K562 (cell line): ENCODE measurements at regions not wholly inside any gene's neighbourhood (a gene's known extent, or its start where the extent isn't known, plus 50 kb on each side); places are given as distances from the start of the nearest gene placed in this dataset.

ENCODE experiments used
- ATAC-seq: fragments of 200-7000 bp; cut with Tn5 transposase; 3 replicates; pipeline ENCODE4 v1.9.1; 2020; ENCODE audit warnings: moderate library complexity
- BruUV-seq: library from RNA; stranded (reverse); fragments of 400-500 nt; replicated peaks from 2 replicates; lab custom pipeline; 2021; lab: Mats Ljungman, UMichigan
- CTCF ChIA-PET: fragments of 300-600 bp; formaldehyde crosslinking; extraction: SDS; loops from one replicate; lab custom pipeline; 2021; ENCODE audit warnings: low intra/inter-chr PET ratio; lab: Yijun Ruan, JAX
- POLR2A ChIA-PET: fragments of 300-600, 350-650 bp; sonication (Branson Sonifier 250); formaldehyde crosslinking; extraction: SDS; loops from one replicate; lab custom pipeline; 2021; ENCODE audit warnings: antibody characterized with exemption, inconsistent platforms; lab: Yijun Ruan, JAX
- DNase-seq, 4 experiments: peaks; one replicate each; pipeline versions ENCODE4 v3.0.0 to v3.0.0-alpha.2; 2011 to 2018; ENCODE audit warnings: low spot score in 3 of 4, mixed read lengths in 3 of 4; ENCODE audit errors: extremely low read depth in 1 of 4
- FAIRE-seq: peaks from 2 replicates; lab custom pipeline; 2011; peaks lifted over from hg19 to GRCh38; lab: Jason Lieb, UNC
- H2AFZ ChIP-seq: 2 replicates; pipeline ENCODE4 v1.6.0; 2011; ENCODE audit warnings: low read depth, low read length, control low read depth, inconsistent platforms
- H3K27ac ChIP-seq: fragments of 200-600 bp; 3 replicates; pipeline ENCODE4 v1.8.0; 2011; ENCODE audit warnings: low read depth, mild to moderate bottlenecking, control low read depth, inconsistent platforms, low read length, moderate library complexity, mixed read lengths; ENCODE audit errors: extremely low read depth
- H3K27me3 ChIP-seq, 2 experiments: fragments of 300-600 bp in 1 of 2; 2 replicates in 1 of 2; 3 replicates in 1 of 2; pipeline versions ENCODE4 v1.6.0 to v1.8.0; 2011; ENCODE audit warnings: inconsistent platforms in 2 of 2, low read length in 2 of 2, mild to moderate bottlenecking in 1 of 2, mixed read lengths in 1 of 2, moderate library complexity in 1 of 2; ENCODE audit not compliant: control insufficient read depth in 2 of 2, insufficient read depth in 2 of 2
- H3K36me3 ChIP-seq: fragments of 300-600 bp; 3 replicates; pipeline ENCODE4 v1.8.0; 2011; ENCODE audit warnings: mild to moderate bottlenecking, low read length, inconsistent platforms; ENCODE audit not compliant: control insufficient read depth, insufficient read depth
- H3K4me1 ChIP-seq, 2 experiments: fragments of 200-600 bp in 1 of 2; replicated peaks in 1 of 2; 2 replicates in 1 of 2; 3 replicates in 1 of 2; pipeline versions ENCODE4 v1.5.1 to v1.8.0; 2011; ENCODE audit warnings: inconsistent platforms in 2 of 2, low read length in 2 of 2, mild to moderate bottlenecking in 1 of 2, mixed read lengths in 1 of 2, moderate library complexity in 1 of 2; ENCODE audit not compliant: control insufficient read depth in 2 of 2, insufficient read depth in 2 of 2
- H3K4me2 ChIP-seq: 2 replicates; pipeline ENCODE4 v1.6.1; 2011; ENCODE audit warnings: low read length, control low read depth, inconsistent platforms, mixed read lengths; ENCODE audit not compliant: insufficient read depth
- H3K4me3 ChIP-seq: fragments of 200-600 bp; sonication (generic), shearing (Covaris generic); 2 replicates; pipeline ENCODE4 v1.5.1; 2016; ENCODE audit warnings: control low read depth, inconsistent platforms
- H3K79me2 ChIP-seq: fragments of 200-600 bp; 3 replicates; pipeline ENCODE4 v1.8.0; 2011; ENCODE audit warnings: low read length, inconsistent platforms; ENCODE audit not compliant: control insufficient read depth, insufficient read depth
- H3K9ac ChIP-seq, 2 experiments: 2 replicates each; pipeline versions ENCODE4 v1.6.0 to v1.6.1; 2011; ENCODE audit warnings: low read depth in 2 of 2, low read length in 2 of 2, control low read depth in 1 of 2, inconsistent platforms in 1 of 2, mild to moderate bottlenecking in 1 of 2, mixed read lengths in 1 of 2; ENCODE audit not compliant: insufficient read depth in 1 of 2
- H3K9me1 ChIP-seq: one replicate; pipeline ENCODE4 v1.6.0; 2011; ENCODE audit warnings: inconsistent platforms, mild to moderate bottlenecking, low read length, moderate library complexity; ENCODE audit not compliant: control insufficient read depth, insufficient read depth
- H3K9me3 ChIP-seq: replicated peaks from 2 replicates; pipeline ENCODE4 v1.5.1; 2011; ENCODE audit warnings: low read depth, low read length, inconsistent platforms; ENCODE audit not compliant: control insufficient read depth, insufficient read depth
- H4K20me1 ChIP-seq: replicated peaks from 2 replicates; pipeline ENCODE4 v1.6.1; 2011; ENCODE audit warnings: low read length, inconsistent platforms, mixed read lengths; ENCODE audit not compliant: control insufficient read depth, insufficient read depth
- RAD51 ChIP-seq: fragments of 450-650 bp; IDR thresholded peaks from 2 replicates; pipeline ENCODE4 v1.7.1; 2016; ENCODE audit warnings: low read depth, mild to moderate bottlenecking, borderline replicate concordance
- USF2 ChIP-seq: sonication (generic); formaldehyde crosslinking; IDR thresholded peaks from 2 replicates; pipeline ENCODE4 v1.5.0; 2020; ENCODE audit warnings: missing genetic modification reagents
- ZBTB9 ChIP-seq: fragments of 450-650 bp; formaldehyde crosslinking; IDR thresholded peaks from 2 replicates; pipeline ENCODE4 v1.4.0; 2020; ENCODE audit warnings: mild to moderate bottlenecking, moderate library complexity
- ZNF584 ChIP-seq: fragments of 200-800 bp; sonication (Bioruptor generic); IDR thresholded peaks from 2 replicates; pipeline ENCODE4 v1.6.1; 2016; ENCODE audit warnings: low read depth, mild to moderate bottlenecking, missing genetic modification characterization, missing compliant biosample characterization
- WGBS: fragments of 100-300 bp; shearing (Covaris generic); methylation state at CpG from one replicate; pipeline ENCODE4 v1.1.6; 2016; ENCODE audit warnings: low coverage, mixed read lengths; ENCODE audit not compliant: insufficient coverage; ENCODE audit errors: missing lambda C conversion rate; 5-methylcytosine and 5-hydroxymethylcytosine counted together
- in situ Hi-C: fragments of 300-500 bp; cut with MboI; formaldehyde crosslinking; loops from 4 replicates; pipeline ENCODE4 v1.15.0; 2018; ENCODE audit warnings: inconsistent platforms, mixed read lengths
- intact Hi-C: fragments of 100-400 bp; cut with micrococcal nuclease; formaldehyde crosslinking; loops from 2 replicates; pipeline ENCODE4 v1.14.2; 2022

- Histone ChIP-seq H2AFZ (no peak overlapping the region), H3K36me3 (no peaks in the 10 kb centered on the region), H3K27me3 (no peaks in the 10 kb centered on the region), H4K20me1 (no peaks in the 10 kb centered on the region)
- DNase-seq = peak in 2 of 4 experiments; percentile 3 to 13
- CTCF ChIA-PET = no interaction called here
- intact Hi-C loops = no loop called here
- TF ChIP-seq RAD51 (peak; percentile 24; the same call in 1 of the 2 replicates), ZNF584 (no peak), USF2 (peak; percentile 86), ZBTB9 (CRISPR knock-in tag) (no peak)
- TF ChIP-seq, all 486 proteins: peak for 2
- FAIRE-seq (no peak), ATAC-seq (no peak)
- H3K9me1 ChIP-seq = no peaks in the 10 kb centered on the region
- H3K4me1 ChIP-seq = no peaks in the 10 kb centered on the region; a peak in 1 of 5 replicates
- H3K4me3 ChIP-seq = no peak overlapping the region
- no peak overlapping the region for H3K9ac ChIP-seq
- no peaks in the 10 kb centered on the region for H3K79me2 ChIP-seq
- no TSS peak for BruUV-seq
- in situ Hi-C loops = no loop called here
- POLR2A ChIA-PET = interaction anchor here (2.0 kb wide), 1 partner anchor 11 kb away, joined by 5 read pairs; no protein-coding TSS in a partner anchor
- H3K27ac ChIP-seq = no peak overlapping the region
- no peaks in the 10 kb centered on the region for H3K9me3 ChIP-seq
- H3K4me2 ChIP-seq = no peak overlapping the region
- 12% methylated on average over 2 of the region's 2 CpGs for WGBS
Observed at GRCh38 chr9:109919736-109920408, 139.9 kb downstream of the PALM2AKAP2 start.
